ENCODE measurements at regions not wholly inside any gene's neighbourhood (a gene's known extent, or its start where the extent isn't known, plus 50 kb on each side); places are given as distances from the start of the nearest gene placed in this dataset.

GRCh38 chr3:86149054-86149453 lies 841.9 kb downstream of the VGLL3 start:
- H3K18ac ChIP-seq (ENCODE audit: low read depth, low read length): no peak overlapping the region
- no peaks in the 10 kb centered on the region for H3K27me3 ChIP-seq (ENCODE audit: control insufficient read depth, insufficient read depth, low read length)
- H3K79me1 ChIP-seq (ENCODE audit: low read depth in 1 of 2, low read length in 2 of 2): no peaks in the 10 kb centered on the region
- H4K20me1 ChIP-seq (ENCODE audit: insufficient read depth, low read length): no peaks in the 10 kb centered on the region
- peaks cover 4% of the 10 kb centered on the region; the same call in 1 of the 2 replicates for H3K9me3 ChIP-seq (ENCODE audit: control insufficient read depth, insufficient read depth, low read length)
- TF ChIP-seq POLR2A (IDR thresholded peaks at IDR 0.05; ENCODE audit: low read depth, low read length): no peak
- no peak for TF ChIP-seq CTCF (conservative IDR thresholded peaks at IDR 0.05; ENCODE audit: low read depth, low read length)
- no peak for TF ChIP-seq RCOR1 (IDR thresholded peaks at IDR 0.05; ENCODE audit: insufficient replicate concordance, low read length)
- no peak for TF ChIP-seq RFX5 (IDR thresholded peaks at IDR 0.05; ENCODE audit: low read depth, low read length)
- no peak for TF ChIP-seq RAD21 (IDR thresholded peaks at IDR 0.05; ENCODE audit: low read length)
- TF ChIP-seq SMC3 (IDR thresholded peaks at IDR 0.05; ENCODE audit: low read depth, low read length): no peak
- TF ChIP-seq USF2 (IDR thresholded peaks at IDR 0.05; ENCODE audit: low read depth, low read length): no peak
- TF ChIP-seq NFE2L2 (IDR thresholded peaks at IDR 0.05; ENCODE audit: low read depth, low read length): no peak
- TF ChIP-seq MAFK (IDR thresholded peaks at IDR 0.05; ENCODE audit: low read depth, low read length): no peak
- no peak for TF ChIP-seq FOS (IDR thresholded peaks at IDR 0.05; ENCODE audit: low read depth, low read length)
- no peak for TF ChIP-seq BHLHE40 (IDR thresholded peaks at IDR 0.05; ENCODE audit: low read depth, low read length)
- no peak for TF ChIP-seq MXI1 (IDR thresholded peaks at IDR 0.05; ENCODE audit: borderline replicate concordance, low read depth, low read length)
- TF ChIP-seq ELK1 (IDR thresholded peaks at IDR 0.05; ENCODE audit: borderline replicate concordance, low read depth, low read length): no peak
- no peak for TF ChIP-seq CHD1 (IDR thresholded peaks at IDR 0.05; ENCODE audit: low read depth, low read length)
- no peak for TF ChIP-seq CEBPB (IDR thresholded peaks at IDR 0.05; ENCODE audit: low read depth, low read length)
- TF ChIP-seq MAZ (IDR thresholded peaks at IDR 0.05; ENCODE audit: borderline replicate concordance, low read depth, low read length): no peak
- H3K14ac ChIP-seq (replicated peaks; ENCODE audit: low read depth, low read length): no peak overlapping the region
- H3K56ac ChIP-seq (ENCODE audit: extremely low read depth, insufficient read depth, low read length): no peak overlapping the region
- dilution Hi-C loops (cut with HindIII; ENCODE audit: low sequenced_read_pairs, unreplicated experiment) (no loop called here), in situ Hi-C loops (cut with MboI; ENCODE audit: low sequenced_read_pairs) (no loop called here), intact Hi-C loops (cut with micrococcal nuclease) (no loop called here)
- H3K4me1 ChIP-seq (ENCODE audit: control insufficient read depth, insufficient read depth, low read length): no peaks in the 10 kb centered on the region
- no peak overlapping the region for H4K8ac ChIP-seq (ENCODE audit: low read depth in 2 of 2, low read length in 2 of 2)
- BruUV-seq (replicated peaks): no TSS peak
- H2BK120ac ChIP-seq (ENCODE audit: low read depth, low read length): no peak overlapping the region
- no peak overlapping the region for H3K27ac ChIP-seq (ENCODE audit: insufficient read depth, low read length)
- no peak overlapping the region for H4K91ac ChIP-seq (ENCODE audit: insufficient read depth, low read depth, low read length)
- no peak overlapping the region for H2AFZ ChIP-seq (replicated peaks; ENCODE audit: low read length, poor library complexity)
- H3K23ac ChIP-seq (ENCODE audit: low read depth, low read length): no peak overlapping the region
- no peaks in the 10 kb centered on the region for H3K36me3 ChIP-seq (ENCODE audit: control insufficient read depth, insufficient read depth, low read length)
- H2BK5ac ChIP-seq (ENCODE audit: low read depth, low read length, poor library complexity, severe bottlenecking): no peak overlapping the region
- H3K9ac ChIP-seq (ENCODE audit: low read depth, low read length): no peak overlapping the region
- DNase-seq (no peak), ATAC-seq (ENCODE audit: low read depth) (no peak)
- no peak overlapping the region for H2BK20ac ChIP-seq (ENCODE audit: low read depth, low read length)
- H3K4me2 ChIP-seq (ENCODE audit: low read depth, low read length): no peak overlapping the region
- CTCF ChIA-PET: no interaction called here
- no peaks in the 10 kb centered on the region for H3K9me1 ChIP-seq (ENCODE audit: insufficient read depth, low read length)
- H2AK5ac ChIP-seq (ENCODE audit: low read depth, low read length): no peak overlapping the region
- no peak overlapping the region for H2BK15ac ChIP-seq (ENCODE audit: low read depth, low read length)
- no peak overlapping the region for H2AK9ac ChIP-seq (replicated peaks; ENCODE audit: low read depth, low read length, poor library complexity)
- no peak overlapping the region for H4K5ac ChIP-seq (ENCODE audit: low read depth, low read length)
- no peak overlapping the region for H3K4me3 ChIP-seq (ENCODE audit: insufficient read depth, low read depth, low read length)
- POLR2A ChIA-PET (ENCODE audit: unreplicated experiment): no interaction called here
- H3K4ac ChIP-seq (ENCODE audit: low read depth, low read length): no peak overlapping the region
